ENCODE measurements at regions not wholly inside any gene's neighbourhood (a gene's known extent, or its start where the extent isn't known, plus 50 kb on each side); places are given as distances from the start of the nearest gene placed in this dataset.
"Not testable (repeated sequence)": the region's sequence is repeated elsewhere in the genome, so short reads cannot be mapped to it uniquely, and the experiment has no call there.

DNA sequence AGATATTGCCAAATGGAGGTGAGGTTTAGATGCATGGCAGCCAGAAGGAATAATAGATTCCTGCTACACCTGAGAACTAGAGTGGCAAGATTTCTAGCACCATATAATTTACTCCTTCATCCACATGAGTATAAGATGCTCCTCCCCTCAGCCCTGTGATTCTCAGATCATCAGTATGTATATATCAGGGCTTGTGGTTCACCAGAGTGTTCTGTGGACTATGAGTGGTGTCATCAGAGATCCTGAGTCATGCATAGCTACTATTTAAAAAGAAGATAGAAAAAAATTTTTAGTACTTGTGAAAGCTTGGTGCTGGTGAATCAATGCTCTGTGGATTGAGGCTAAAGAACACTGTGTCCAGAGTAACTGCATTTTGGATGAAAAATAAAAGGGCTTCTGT lies 285.9 kb downstream of the BMP4 start:
- no peak for DNase-seq (ENCODE audit: low spot score)

DNA sequence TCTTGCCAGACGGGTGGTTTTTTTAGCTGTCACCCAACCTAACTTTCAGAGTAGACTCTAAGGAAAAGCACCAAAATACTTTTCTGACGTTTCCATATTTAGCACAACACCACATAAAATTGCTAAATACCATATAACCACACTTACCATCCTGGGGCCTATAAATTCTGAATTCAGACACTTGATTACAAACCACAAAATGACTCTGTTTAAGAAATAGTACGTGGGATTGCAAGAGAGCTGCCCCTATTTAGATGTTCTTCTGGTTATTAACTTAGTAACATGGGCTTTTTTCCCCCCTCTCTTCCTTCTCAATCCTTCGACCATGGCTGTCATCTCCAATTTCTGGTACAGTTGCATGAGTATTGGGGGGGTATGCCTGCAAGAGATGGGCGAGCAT lies 287.7 kb downstream of the BMP4 start:
- DNase-seq (ENCODE audit: low spot score): no peak

DNA sequence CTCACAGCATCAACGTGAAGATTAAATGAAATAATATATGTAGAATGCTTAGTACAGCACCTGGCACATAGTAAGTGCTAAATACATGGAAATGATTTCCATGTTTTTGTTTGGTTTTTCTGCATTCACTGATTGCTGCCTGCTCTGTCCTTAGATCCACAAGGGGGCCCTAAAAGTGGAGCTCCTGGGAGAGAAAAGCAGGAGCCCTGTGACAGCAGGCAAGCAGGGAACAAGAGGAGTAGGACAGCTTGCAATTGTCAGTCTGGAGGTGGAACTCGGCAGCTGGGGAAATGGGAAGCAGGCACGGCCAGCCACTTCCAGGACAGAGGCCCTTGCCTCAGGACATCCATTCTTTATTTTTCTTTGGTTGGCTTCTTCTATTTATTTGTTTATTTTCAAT lies 292.9 kb downstream of the BMP4 start:
- DNase-seq (ENCODE audit: low spot score): no peak

DNA sequence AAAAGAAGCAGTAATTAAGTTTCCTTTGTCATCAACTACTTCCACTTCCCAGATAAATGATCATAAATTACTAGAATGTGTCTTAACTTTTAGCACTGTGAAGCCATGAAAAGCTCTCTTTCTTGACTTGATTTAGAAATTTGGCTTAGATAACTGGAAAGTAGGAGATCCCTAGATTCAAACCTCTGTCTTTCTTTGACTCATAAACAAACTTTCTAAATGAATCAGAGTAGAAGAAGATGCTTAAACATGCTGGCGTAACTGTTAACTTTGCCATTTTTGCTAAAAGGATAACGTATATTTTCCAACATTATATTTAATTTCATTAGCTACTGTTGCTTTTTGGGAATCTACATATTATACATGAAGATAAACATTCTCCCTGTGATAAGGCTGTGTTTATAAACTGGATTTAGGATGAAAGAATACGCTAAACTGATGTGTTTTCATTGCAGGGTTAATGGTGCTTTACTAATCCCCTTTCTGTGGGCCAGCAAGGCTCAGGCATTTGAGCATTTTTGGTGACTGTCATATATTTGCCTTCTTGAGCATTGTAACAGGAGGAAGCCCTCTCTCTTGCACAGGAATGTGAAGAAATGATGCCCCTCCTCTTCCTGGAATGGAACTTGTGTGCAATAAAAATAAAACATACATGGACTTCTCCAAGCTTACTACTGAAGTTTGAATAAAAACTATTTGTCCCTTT lies 301.4 kb downstream of the BMP4 start:
- no peak for DNase-seq (ENCODE audit: low spot score)

DNA sequence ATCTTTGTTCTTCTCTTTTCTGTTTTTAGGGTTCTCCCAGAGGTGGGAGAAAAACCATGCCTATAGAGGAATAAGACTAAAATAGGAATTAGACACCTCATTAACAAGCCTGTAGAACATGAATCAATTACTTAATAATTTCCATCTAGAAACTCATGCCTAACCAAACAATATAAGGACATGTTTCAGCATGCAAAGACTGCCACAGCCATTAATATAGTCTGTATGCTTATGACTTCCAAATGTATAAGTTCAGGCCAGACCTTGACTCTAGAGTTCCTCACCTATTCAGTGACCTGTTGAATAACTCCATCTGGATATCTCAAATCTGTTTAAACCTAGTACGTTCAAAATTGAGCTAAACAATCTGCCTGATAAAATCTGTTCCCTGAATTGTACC lies 304.6 kb downstream of the BMP4 start:
- DNase-seq (ENCODE audit: low spot score): no peak

DNA sequence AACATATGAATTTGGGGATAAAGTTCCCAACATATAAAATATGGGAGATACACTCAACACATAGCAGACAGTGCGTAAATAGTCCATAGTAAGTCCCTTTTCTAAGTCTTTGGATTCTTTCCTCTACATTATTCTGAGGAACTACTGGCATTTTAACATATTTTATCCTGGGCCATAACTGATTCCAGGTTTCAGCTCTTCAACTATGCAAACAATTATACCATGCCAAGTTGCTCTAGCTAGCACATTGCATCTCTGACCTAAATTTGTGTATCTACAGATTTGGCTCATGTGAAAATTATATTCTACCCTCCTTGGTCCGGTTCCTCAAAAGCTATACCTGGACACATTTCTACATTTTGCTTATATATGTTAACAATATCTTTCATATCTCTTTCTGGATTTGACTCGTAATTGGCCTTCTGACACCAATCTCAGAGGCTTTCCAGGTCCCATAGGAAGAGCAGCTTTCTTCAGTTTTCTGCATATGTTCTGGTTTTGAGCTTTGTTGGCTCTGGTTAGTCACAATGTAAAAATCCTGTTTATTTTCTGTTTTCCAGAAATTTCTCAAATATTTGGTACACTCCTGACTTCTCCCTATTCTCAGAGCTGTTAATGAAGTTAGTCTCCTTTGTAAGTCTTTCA lies 305.4 kb downstream of the BMP4 start:
- no peak for DNase-seq (ENCODE audit: low spot score)

DNA sequence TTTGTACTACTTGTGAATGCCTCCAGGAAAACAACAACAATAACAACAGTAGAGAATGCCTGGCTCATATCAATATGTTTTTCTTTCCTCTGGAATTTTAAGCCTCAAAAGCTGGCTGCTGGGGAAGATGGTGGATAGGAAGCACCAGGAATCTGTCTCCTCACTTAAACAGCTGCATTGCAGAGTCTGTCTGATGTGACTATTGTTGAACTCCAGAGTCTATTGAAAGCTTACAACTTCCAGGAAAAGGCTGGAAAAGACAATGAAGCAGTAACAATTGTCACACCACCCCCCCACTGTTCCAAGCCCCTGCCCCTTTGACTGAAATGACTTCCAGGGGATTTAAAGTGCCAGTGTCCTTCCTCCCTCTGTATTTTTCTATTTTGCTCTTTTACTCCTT lies 309.7 kb downstream of the BMP4 start:
- no peak for DNase-seq (ENCODE audit: low spot score)

DNA sequence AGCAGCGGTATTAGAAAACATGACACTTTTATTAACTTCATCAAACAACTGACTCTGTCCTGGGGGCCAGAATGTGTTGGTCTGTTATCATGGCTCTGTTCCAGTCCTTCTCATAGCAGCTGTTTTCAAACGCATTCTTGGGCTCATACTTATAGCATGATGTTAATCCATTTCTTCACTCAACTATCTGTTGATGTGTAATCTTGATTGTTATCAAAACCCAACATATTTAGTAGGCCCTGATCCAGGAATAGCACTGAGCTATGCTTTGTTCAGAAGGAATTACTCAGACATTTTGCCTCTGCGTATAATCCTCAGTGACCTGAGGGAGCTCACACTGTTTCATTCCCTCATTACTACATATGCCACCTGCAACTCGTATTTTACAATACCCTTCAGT lies 315.9 kb downstream of the BMP4 start:
- no peak for DNase-seq (ENCODE audit: low spot score)

DNA sequence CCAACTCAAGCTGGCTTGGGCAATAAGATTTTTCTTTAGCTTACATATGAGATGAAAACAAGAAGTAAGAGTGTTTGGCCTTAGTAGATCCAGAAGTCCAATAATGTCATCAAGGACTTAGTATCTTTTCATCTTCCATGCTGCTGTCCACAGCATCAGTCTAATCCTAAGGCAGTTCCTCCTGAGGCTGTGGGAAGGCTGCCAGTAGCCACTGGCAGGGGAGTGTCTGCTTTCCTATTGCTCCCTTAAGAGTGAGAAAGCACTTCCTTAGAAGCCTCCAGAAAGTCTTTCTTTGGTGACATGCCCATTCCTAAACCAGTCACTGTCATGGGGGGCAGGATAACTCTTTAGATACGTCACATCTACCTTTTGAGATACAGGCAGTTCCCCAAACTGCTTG lies 317.7 kb downstream of the BMP4 start:
- DNase-seq (ENCODE audit: low spot score): no peak

DNA sequence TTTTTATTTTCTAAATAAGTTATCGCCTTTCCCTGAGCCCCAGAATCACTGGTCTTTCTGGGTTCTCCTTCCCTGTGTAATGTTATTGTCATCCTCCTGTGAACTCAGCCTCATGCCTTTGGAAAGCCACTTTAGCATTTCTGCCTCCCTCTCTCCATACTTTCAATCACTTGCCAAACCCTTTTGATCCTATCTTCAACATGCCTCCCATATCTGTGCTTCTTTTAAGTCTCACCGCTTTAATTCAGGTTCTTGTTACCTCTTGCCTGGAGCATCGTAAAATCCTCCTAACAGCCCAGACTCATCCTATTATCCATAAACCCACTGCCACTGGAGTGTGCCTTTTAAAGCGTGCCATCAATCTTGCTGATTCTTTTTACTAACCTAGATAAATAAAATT lies 321.8 kb downstream of the BMP4 start:
- DNase-seq (ENCODE audit: low spot score): no peak

DNA sequence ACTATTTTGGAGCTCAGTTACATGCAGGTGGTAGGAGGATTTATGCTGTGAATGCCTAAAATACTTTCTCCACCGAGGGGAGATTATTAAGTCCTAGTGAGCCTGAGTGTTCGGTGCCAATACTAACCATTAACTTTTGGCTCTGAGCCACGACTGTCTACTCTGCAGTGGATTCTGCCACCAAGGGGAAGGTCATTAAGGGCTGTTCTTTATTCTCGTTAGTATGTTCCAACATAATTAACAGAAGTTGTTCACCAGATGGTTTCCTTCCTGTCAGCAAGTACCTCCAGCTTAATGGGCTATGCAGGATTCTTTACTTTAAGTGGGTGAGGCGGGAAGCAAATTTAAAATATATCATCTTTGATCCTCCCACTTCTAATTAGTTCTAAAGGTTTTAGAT lies 326.3 kb downstream of the BMP4 start:
- DNase-seq (ENCODE audit: low spot score): no peak

DNA sequence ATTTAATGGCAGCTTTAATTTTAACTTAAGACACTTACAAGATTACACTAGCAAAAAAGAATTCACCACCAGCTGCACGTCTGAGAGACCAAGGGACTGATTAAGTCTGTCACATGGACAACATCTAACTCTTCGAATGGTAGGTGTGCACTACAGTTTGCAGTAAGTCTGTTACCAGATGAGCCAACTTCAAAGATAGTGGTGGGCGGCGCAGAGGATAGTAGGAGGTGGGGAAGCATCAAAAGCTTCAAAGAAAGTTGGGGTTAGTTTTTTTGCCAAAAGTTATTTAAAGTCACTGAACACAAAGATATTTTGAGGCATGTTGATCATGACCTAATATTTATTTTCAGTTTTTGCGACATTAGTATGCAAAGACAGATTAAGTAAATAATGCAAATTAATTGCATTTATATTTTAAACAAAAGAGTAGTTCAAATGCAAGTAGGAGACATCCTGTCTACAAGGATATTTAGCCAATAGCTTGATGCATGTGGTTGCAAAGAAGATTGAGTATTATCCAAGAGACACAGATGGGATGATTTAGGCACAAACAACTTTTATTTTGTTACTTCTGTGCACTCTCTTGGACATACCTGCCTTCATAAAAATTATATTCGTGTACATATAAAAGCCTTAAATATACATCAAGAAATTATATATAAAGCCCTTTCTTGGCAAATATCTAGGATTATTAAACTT lies 327.7 kb downstream of the BMP4 start:
- no peak for DNase-seq (ENCODE audit: low spot score)

DNA sequence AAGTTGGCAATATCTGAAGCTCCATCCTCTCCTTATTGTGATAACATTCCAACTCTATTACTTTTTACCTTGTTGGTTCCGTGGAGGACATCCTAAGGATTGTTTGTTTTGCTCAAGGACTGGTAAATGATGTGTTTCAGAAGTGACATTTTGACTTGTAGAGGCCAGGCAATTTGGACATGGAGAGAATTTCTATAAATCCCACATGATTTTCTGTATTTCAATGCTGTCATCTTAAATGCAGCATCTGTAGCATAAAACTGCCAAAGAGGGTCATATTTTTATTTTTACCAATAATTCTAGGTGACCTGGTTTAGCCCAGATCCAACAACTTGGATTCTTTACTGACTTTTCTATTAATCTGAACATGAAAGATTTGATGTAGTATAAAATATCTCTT lies 328.4 kb downstream of the BMP4 start:
- DNase-seq (ENCODE audit: low spot score): no peak

DNA sequence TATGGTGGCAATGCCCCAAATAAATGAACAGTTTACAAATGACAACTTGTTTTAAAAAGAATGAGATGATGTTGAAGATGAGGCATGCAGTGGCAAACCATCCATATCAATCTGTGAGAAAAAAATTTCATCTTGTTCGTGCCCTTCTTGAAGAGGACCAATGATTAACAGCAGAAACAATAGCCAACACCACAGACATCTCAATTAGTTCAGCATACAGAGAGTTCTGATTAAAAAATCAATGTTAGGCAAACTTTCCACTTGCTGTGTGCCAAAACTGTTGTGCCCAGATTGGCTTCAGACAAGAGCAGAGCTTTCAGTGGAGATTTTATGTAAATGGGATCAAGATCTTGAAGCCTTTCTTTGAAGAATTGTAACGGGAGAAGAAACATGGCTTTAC lies 329.9 kb downstream of the BMP4 start:
- DNase-seq (ENCODE audit: low spot score): no peak

DNA sequence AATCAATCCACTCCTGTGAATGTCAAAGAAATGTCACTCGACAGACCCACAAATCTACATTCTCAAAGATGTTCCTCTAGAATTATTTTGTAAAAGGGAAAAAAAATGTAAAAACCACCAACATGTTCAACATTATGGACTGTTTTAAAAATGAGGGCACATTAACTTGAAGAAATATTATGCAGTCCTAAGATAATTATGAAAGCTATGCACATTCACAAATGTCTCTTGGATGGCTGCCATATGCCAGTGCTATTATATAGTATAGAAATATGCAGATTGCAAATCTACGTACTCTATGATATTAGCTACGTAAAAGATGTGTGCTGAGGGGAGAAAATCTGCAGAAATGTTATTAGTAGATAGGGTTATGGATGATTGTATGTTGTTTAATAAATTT lies 334.2 kb downstream of the BMP4 start:
- DNase-seq (ENCODE audit: low spot score): no peak

DNA sequence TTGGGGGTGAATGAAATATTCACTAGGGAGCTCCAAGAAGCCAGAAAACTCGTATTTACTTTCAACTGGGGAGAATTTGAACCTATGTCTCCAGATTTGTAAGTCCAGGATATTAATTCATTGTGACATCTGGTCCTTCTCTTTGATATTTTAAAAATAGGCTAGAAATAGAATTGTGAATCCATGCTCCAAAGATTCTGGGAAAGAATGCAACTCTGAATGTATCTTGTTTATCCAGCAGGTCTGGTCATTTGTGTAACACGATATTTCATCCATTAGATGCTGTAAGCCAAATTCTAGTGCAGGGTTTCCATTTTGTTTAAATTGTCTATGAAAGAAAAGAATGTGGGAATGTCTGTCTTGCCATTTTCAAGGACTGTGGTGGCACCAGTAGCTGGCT lies 334.7 kb downstream of the BMP4 start:
- DNase-seq (ENCODE audit: low spot score): no peak

DNA sequence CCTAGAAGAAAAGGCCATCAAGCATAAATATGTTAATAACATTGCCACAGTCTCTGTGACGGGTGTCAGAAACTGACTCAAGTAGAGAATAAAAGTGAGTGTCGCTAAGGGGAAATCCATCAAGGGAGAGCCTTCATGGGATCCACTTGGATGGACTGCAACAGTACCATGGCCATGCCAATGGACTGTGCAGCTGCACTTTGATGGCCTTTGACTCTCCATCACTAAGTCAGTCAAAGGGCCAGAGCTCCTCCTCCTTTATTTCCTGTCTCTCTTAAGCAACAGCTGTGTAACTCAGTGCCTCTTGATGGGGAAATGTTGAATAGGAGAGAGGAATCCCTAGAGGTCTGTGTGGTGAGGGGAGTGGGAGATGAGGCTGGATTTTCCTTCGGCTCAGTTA lies 335.2 kb downstream of the BMP4 start:
- no peak for DNase-seq (ENCODE audit: low spot score)

DNA sequence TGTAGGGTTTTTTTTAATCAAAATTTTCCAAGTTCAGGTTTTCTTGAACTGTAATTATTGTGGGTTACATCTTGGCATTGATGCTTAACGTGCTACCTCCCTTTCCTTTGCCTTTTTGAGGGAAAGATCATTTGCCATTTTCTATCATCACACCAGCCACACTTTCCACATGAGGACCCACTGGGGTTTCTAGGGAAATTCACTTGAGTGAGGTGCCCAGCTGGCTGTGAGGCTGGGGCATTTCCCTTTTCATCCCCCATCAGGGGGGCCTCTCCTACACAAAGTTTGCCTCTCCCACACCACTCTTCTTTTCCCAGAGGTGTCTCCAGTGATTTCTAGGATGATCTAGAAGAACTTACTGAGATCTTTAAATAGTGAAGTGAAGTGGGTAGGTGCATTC lies 335.7 kb downstream of the BMP4 start:
- DNase-seq (ENCODE audit: low spot score): no peak

DNA sequence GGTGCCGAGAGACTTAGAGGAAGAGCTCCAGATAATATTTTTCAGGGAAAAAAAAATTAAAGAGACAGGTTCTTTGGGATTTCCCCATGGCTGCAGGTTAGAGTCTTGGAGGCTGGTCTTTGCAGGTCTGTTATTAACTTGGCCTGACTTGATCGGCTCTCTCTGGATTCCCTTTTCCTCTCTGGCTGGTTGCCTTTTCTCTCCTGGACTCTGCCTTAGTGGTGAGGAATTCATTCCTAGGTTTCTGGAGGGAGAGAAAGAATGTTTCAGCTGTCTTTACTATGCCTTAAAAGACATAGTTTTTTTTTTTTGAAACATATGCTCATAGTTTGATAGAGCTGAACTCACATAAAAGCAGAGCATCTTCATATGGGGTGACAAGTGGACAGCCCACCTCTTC lies 336.3 kb downstream of the BMP4 start:
- no peak for DNase-seq (ENCODE audit: low spot score)

DNA sequence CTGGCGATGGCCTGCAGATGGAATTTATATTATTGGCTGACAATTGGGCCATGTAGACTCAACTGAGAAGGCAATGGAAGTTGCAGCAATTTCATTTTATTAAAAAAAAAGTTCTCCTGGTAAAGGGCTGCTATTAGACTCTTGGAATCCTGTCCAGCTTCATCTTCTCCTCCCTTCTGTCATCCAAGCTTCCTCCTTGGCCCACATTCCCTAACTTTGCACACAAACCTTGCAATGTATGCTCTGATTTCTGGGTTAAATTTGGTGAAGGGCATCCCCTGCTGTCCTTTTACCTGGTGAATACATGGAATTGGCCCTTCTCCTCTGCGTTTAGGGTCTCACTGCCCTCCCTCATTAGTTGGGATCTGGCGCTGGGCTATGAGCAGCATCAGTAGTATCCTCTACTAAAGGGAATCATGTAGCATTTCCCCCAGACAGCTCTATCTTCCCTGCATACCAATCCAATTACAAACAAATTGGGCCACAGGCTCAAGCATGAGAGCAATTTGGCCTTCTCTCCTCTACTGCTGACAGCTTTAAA lies 336.9 kb downstream of the BMP4 start:
- DNase-seq (ENCODE audit: low spot score): no peak

DNA sequence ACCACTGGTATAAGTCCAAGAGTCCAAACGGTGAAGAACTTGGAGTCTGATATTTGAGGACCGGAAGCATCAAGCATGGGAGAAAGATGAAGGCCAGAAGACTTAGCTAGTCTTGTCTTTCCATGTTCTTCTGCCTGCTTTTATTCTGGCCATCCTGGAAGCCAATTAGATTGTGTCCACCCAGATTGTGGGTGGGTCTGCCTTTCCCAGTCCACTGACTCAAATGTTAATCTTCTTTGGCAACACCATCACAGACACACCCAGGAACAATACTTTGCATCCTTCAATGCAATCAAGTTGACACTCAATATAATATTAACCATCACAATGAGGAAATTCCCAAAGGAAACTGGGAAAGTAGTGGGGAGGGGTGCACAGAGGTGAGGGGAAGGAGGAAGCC lies 340.1 kb downstream of the BMP4 start:
- not testable (repeated sequence) for DNase-seq (ENCODE audit: low spot score)

DNA sequence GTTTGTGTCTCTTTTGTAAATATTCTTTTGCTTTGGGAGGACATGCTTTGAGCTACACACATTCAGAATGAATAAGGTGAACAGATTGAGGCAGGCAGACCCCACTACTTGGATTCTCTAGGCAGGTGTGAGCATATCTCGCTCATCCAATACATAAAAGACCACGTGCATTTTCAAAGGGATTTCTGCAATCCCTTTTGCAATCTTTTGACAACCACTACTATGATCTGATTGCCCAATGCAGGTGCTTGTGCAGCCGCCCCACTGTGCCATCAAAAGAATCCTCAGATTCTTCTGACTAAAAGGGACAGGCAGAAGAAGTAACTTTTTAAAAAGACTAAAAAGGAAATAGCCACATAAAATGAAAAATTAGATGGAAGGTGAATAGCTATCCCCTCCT lies 341.4 kb downstream of the BMP4 start:
- no peak for DNase-seq (ENCODE audit: low spot score)
